Prostate gland (tissue), 2 donors: ENCODE measurements at regions not wholly inside any gene's neighbourhood (a gene's known extent, or its start where the extent isn't known, plus 50 kb on each side); places are given as distances from the start of the nearest gene placed in this dataset.
A peak's percentile ranks its signal among the peaks of the same experiment; 100 is the strongest.

ENCODE experiments used
- CTCF ChIP-seq, 4 experiments: fragments of 200-600 bp in 2 of 4; fragments of 450-650 bp in 2 of 4; sonication (generic) in 2 of 4; IDR thresholded peaks; 1 replicate in 3 of 4; 2 replicates in 1 of 4; pipeline ENCODE4 v1.5.1; 2016 to 2019; ENCODE audit warnings: antibody characterized with exemption in 4 of 4, mild to moderate bottlenecking in 2 of 4, moderate library complexity in 2 of 4
- POLR2A ChIP-seq: fragments of 450-650 bp; IDR thresholded peaks from one replicate; pipeline ENCODE4 v1.6.1; 2016; ENCODE audit warnings: antibody characterized with exemption, mild to moderate bottlenecking

- TF ChIP-seq CTCF (IDR thresholded peaks at IDR 0.05) (peak in 3 of 4 experiments; percentile 7 to 49 (median 16)), POLR2A (no peak)
These were observed 100.6 kb upstream of the SELENOP start for GRCh38 chr5:42912184-42912798.
